ENCODE measurements at regions not wholly inside any gene's neighbourhood (a gene's known extent, or its start where the extent isn't known, plus 50 kb on each side); places are given as distances from the start of the nearest gene placed in this dataset.

GRCh38 chr1:48139275-48139674 is 83.2 kb upstream of the SLC5A9 start:
- Histone ChIP-seq H3K79me2 (ENCODE audit: control insufficient read depth, insufficient read depth, low read length) (no peaks in the 10 kb centered on the region), H3K4me2 (ENCODE audit: insufficient read depth, low read length) (no peak overlapping the region), H3K27me3 (ENCODE audit: control insufficient read depth in 2 of 2, insufficient read depth in 2 of 2, low read length in 2 of 2) (no peaks in the 10 kb centered on the region), H3K36me3 (ENCODE audit: control insufficient read depth, insufficient read depth, low read length) (no peaks in the 10 kb centered on the region), H3K4me3 (no peak overlapping the region), H2AFZ (ENCODE audit: low read depth, low read length) (no peak overlapping the region), H3K9me3 (replicated peaks; ENCODE audit: control insufficient read depth, insufficient read depth, low read depth, low read length) (no peaks in the 10 kb centered on the region), H3K9ac (ENCODE audit: insufficient read depth in 1 of 2, low read depth in 2 of 2, low read length in 2 of 2) (no peak overlapping the region), H3K27ac (ENCODE audit: extremely low read depth, low read depth, low read length) (no peak overlapping the region), H3K4me1 (replicated peaks in 1 of 2; ENCODE audit: control insufficient read depth in 2 of 2, insufficient read depth in 2 of 2, low read length in 2 of 2) (no peaks in the 10 kb centered on the region), H4K20me1 (replicated peaks; ENCODE audit: control insufficient read depth, insufficient read depth, low read length) (no peaks in the 10 kb centered on the region), H3K9me1 (ENCODE audit: control insufficient read depth, insufficient read depth, low read length) (no peaks in the 10 kb centered on the region)
- ChIA-PET CTCF (ENCODE audit: low intra/inter-chr PET ratio) (no interaction called here), POLR2A (no interaction called here)
- TF ChIP-seq TAF9B (IDR thresholded peaks at IDR 0.05; ENCODE audit: partially characterized antibody) (no peak), C11orf30 (IDR thresholded peaks at IDR 0.05; ENCODE audit: low read depth) (peak; percentile 42; the same call in 1 of the 2 replicates), ZNF77 (CRISPR knock-in tag; IDR thresholded peaks at IDR 0.05) (no peak), KLF10 (CRISPR knock-in tag; IDR thresholded peaks at IDR 0.05) (no peak), ZNF316 (IDR thresholded peaks at IDR 0.05) (peak; percentile 71; the same call in 1 of the 2 replicates), BRF2 (IDR thresholded peaks at IDR 0.05; ENCODE audit: borderline replicate concordance, insufficient read depth, insufficient read length) (no peak)
- TF ChIP-seq, protein P1, sequence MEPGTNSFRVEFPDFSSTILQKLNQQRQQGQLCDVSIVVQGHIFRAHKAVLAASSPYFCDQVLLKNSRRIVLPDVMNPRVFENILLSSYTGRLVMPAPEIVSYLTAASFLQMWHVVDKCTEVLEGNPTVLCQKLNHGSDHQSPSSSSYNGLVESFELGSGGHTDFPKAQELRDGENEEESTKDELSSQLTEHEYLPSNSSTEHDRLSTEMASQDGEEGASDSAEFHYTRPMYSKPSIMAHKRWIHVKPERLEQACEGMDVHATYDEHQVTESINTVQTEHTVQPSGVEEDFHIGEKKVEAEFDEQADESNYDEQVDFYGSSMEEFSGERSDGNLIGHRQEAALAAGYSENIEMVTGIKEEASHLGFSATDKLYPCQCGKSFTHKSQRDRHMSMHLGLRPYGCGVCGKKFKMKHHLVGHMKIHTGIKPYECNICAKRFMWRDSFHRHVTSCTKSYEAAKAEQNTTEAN (CRISPR knock-in tag; IDR thresholded peaks at IDR 0.05): no peak
- intact Hi-C loops (cut with micrococcal nuclease) (no loop called here), in situ Hi-C loops (cut with MboI) (no loop called here)
- DNase-seq (ENCODE audit: extremely low read depth in 1 of 4, low spot score in 3 of 4) (no peak), FAIRE-seq (no peak), ATAC-seq (no peak)
- no TSS peak for BruUV-seq (replicated peaks)
- 3% methylated on average over 2 of the region's 2 CpGs for WGBS (ENCODE audit: insufficient coverage, low coverage, missing lambda C conversion rate)

All from K562 (cell line).